ENCODE measurements at regions not wholly inside any gene's neighbourhood (a gene's known extent, or its start where the extent isn't known, plus 50 kb on each side); places are given as distances from the start of the nearest gene placed in this dataset.

GRCh38 chr12:111038941-111039340 lies 118.6 kb upstream of the MYL2 start:
- no peak overlapping the region for H3K4me3 ChIP-seq (ENCODE audit: low read length)
- no peaks in the 10 kb centered on the region for H4K20me1 ChIP-seq (ENCODE audit: insufficient read depth)
- no peaks in the 10 kb centered on the region for H3F3A ChIP-seq (ENCODE audit: insufficient read depth, low read length, poor library complexity, severe bottlenecking)
- peaks cover 16% of the 10 kb centered on the region for H3K27me3 ChIP-seq (ENCODE audit: insufficient read depth, low read depth, low read length)
- TF ChIP-seq REST (IDR thresholded peaks at IDR 0.05; ENCODE audit: borderline replicate concordance), result no peak
- no peak for TF ChIP-seq RAD21 (conservative IDR thresholded peaks at IDR 0.05)
- TF ChIP-seq EP300 (conservative IDR thresholded peaks at IDR 0.05; ENCODE audit: poor library complexity, severe bottlenecking), result no peak
- no peak for TF ChIP-seq TAF1 (IDR thresholded peaks at IDR 0.05; ENCODE audit: low read depth)
- TF ChIP-seq CTCF (IDR thresholded peaks at IDR 0.05; ENCODE audit: poor library complexity, severe bottlenecking), result no peak
- TF ChIP-seq POLR2AphosphoS5 (IDR thresholded peaks at IDR 0.05), result no peak
- no peak for TF ChIP-seq MXI1 (conservative IDR thresholded peaks at IDR 0.05; ENCODE audit: poor library complexity, severe bottlenecking)
- no peak for TF ChIP-seq EZH2 (IDR thresholded peaks at IDR 0.05; ENCODE audit: borderline replicate concordance, insufficient read depth, low read length, poor library complexity, severe bottlenecking)
- no peak for TF ChIP-seq SMC3 (conservative IDR thresholded peaks at IDR 0.05; ENCODE audit: poor library complexity)
- no peak overlapping the region for H3K27ac ChIP-seq (ENCODE audit: low read length)
- no peak overlapping the region for H2AFZ ChIP-seq (ENCODE audit: low read depth, low read length)
- peaks cover 25% of the 10 kb centered on the region for H3K79me2 ChIP-seq (replicated peaks; ENCODE audit: insufficient read depth, low read length)
- no peak overlapping the region for H3K9ac ChIP-seq (ENCODE audit: low read length)
- H3K36me3 ChIP-seq (ENCODE audit: insufficient read depth, low read length), result no peaks in the 10 kb centered on the region
- no peak overlapping the region for H3K4me2 ChIP-seq (ENCODE audit: low read length)
- no peaks in the 10 kb centered on the region for H3K9me2 ChIP-seq (ENCODE audit: insufficient read depth, low read length)
- H3K9me3 ChIP-seq (ENCODE audit: low read length), result no peaks in the 10 kb centered on the region

- Histone ChIP-seq H2AFZ (ENCODE audit: low read depth, low read length) (no peak overlapping the region), H4K20me1 (ENCODE audit: insufficient read depth) (no peaks in the 10 kb centered on the region), H3K36me3 (ENCODE audit: insufficient read depth, low read length) (no peaks in the 10 kb centered on the region), H3K79me2 (replicated peaks; ENCODE audit: insufficient read depth, low read length) (peaks cover 25% of the 10 kb centered on the region), H3K9me3 (ENCODE audit: low read length) (no peaks in the 10 kb centered on the region), H3F3A (ENCODE audit: insufficient read depth, low read length, poor library complexity, severe bottlenecking) (no peaks in the 10 kb centered on the region), H3K9ac (ENCODE audit: low read length) (no peak overlapping the region), H3K4me3 (ENCODE audit: low read length) (no peak overlapping the region), H3K9me2 (ENCODE audit: insufficient read depth, low read length) (no peaks in the 10 kb centered on the region), H3K4me2 (ENCODE audit: low read length) (no peak overlapping the region), H3K27ac (ENCODE audit: low read length) (no peak overlapping the region), H3K27me3 (ENCODE audit: insufficient read depth, low read depth, low read length) (peaks cover 16% of the 10 kb centered on the region)
- no peak for TF ChIP-seq CTCF (IDR thresholded peaks at IDR 0.05; ENCODE audit: poor library complexity, severe bottlenecking)
- no peak for TF ChIP-seq TAF1 (IDR thresholded peaks at IDR 0.05; ENCODE audit: low read depth)
- TF ChIP-seq RAD21 (conservative IDR thresholded peaks at IDR 0.05), result no peak
- TF ChIP-seq MXI1 (conservative IDR thresholded peaks at IDR 0.05; ENCODE audit: poor library complexity, severe bottlenecking), result no peak
- TF ChIP-seq EZH2 (IDR thresholded peaks at IDR 0.05; ENCODE audit: borderline replicate concordance, insufficient read depth, low read length, poor library complexity, severe bottlenecking), result no peak
- TF ChIP-seq REST (IDR thresholded peaks at IDR 0.05; ENCODE audit: borderline replicate concordance), result no peak
- peak; percentile 88 for TF ChIP-seq EP300 (conservative IDR thresholded peaks at IDR 0.05; ENCODE audit: poor library complexity, severe bottlenecking)
- no peak for TF ChIP-seq SMC3 (conservative IDR thresholded peaks at IDR 0.05; ENCODE audit: poor library complexity)
- TF ChIP-seq POLR2AphosphoS5 (IDR thresholded peaks at IDR 0.05), result peak; percentile 64
These were observed 117.7 kb upstream of the MYL2 start for GRCh38 chr12:111038077-111038476.
